Thyroid gland (tissue), 4 donors: ENCODE measurements at regions not wholly inside any gene's neighbourhood (a gene's known extent, or its start where the extent isn't known, plus 50 kb on each side); places are given as distances from the start of the nearest gene placed in this dataset.

ENCODE experiments used
- DNase-seq, 2 donors: peaks; one replicate each; pipeline ENCODE4 v3.0.0-alpha.2; 2019
- H3K27ac ChIP-seq, 3 donors: fragments of 200-600 bp; sonication (generic); 1 replicate in 2 of 3; 2 replicates in 1 of 3; pipeline ENCODE4 v1.5.1; 2016 to 2019; ENCODE audit warnings: mild to moderate bottlenecking in 1 of 3, moderate library complexity in 1 of 3
- H3K27me3 ChIP-seq: fragments of 200-600 bp; sonication (generic); one replicate; pipeline ENCODE4 v1.5.1; 2019
- H3K36me3 ChIP-seq, 2 donors: fragments of 200-600 bp; sonication (generic); one replicate each; pipeline ENCODE4 v1.5.1; 2016 to 2019
- H3K4me1 ChIP-seq, 2 donors: fragments of 200-600 bp; sonication (generic); one replicate each; pipeline ENCODE4 v1.5.1; 2017 to 2019
- H3K4me3 ChIP-seq, 3 donors: fragments of 200-600 bp; sonication (generic); replicated peaks in 1 of 3; 1 replicate in 2 of 3; 2 replicates in 1 of 3; pipeline ENCODE4 v1.5.1; 2016; ENCODE audit warnings: mild to moderate bottlenecking in 1 of 3
- H3K9me3 ChIP-seq: fragments of 200-600 bp; sonication (generic); one replicate; pipeline ENCODE4 v1.5.1; 2017
- CTCF ChIP-seq, 6 experiments: fragments of 200-600 bp in 3 of 6; fragments of 450-650 bp in 3 of 6; sonication (generic) in 3 of 6; IDR thresholded peaks; one replicate each; pipeline ENCODE4 v1.5.1; 2016 to 2019; ENCODE audit warnings: antibody characterized with exemption in 6 of 6, mild to moderate bottlenecking in 2 of 6, inconsistent platforms in 1 of 6, moderate library complexity in 1 of 6
- POLR2A ChIP-seq, 2 donors: fragments of 450-650 bp; IDR thresholded peaks; one replicate each; pipeline ENCODE4 v1.6.1; 2017; ENCODE audit warnings: antibody characterized with exemption in 2 of 2, mild to moderate bottlenecking in 2 of 2, moderate library complexity in 1 of 2
- WGBS, 2 donors: methylation state at CpG; one replicate each; pipeline ENCODE4 v1.1.5; 2017; 5-methylcytosine and 5-hydroxymethylcytosine counted together
- intact Hi-C: fragments of 100-400 bp; cut with DNase I; formaldehyde crosslinking; loops from one replicate; pipeline ENCODE4 v1.15.1; 2023

GRCh38 chr4:114401483-114401882, 197.1 kb upstream of the UGT8 start:
- Histone ChIP-seq H3K36me3 (no peaks in the 10 kb centered on the region), H3K27me3 (no peaks in the 10 kb centered on the region), H3K4me1 (no peaks in the 10 kb centered on the region), H3K4me3 (no peak overlapping the region), H3K27ac (no peak overlapping the region), H3K9me3 (no peaks in the 10 kb centered on the region)
- TF ChIP-seq CTCF (IDR thresholded peaks at IDR 0.05), result no peak
- TF ChIP-seq POLR2A (IDR thresholded peaks at IDR 0.05), result no peak
- intact Hi-C loops, result no loop called here
- DNase-seq, result no peak
- WGBS, 2 donors, result 80 to 82% methylated on average over 2 of the region's 2 CpGs

GRCh38 chr4:114417214-114417613, 181.4 kb upstream of the UGT8 start:
- Histone ChIP-seq H3K27ac (no peak overlapping the region), H3K4me3 (no peak overlapping the region), H3K36me3 (no peaks in the 10 kb centered on the region), H3K4me1 (no peaks in the 10 kb centered on the region), H3K9me3 (no peaks in the 10 kb centered on the region), H3K27me3 (no peaks in the 10 kb centered on the region)
- DNase-seq, result no peak
- WGBS, 2 donors, result 33 to 42% methylated on average over 1 of the region's 1 CpG
- intact Hi-C loops, result no loop called here
- TF ChIP-seq POLR2A (IDR thresholded peaks at IDR 0.05) (no peak), CTCF (IDR thresholded peaks at IDR 0.05) (no peak)

GRCh38 chr4:114420069-114420468, 178.5 kb upstream of the UGT8 start:
- no peaks in the 10 kb centered on the region for H3K9me3 ChIP-seq
- H3K27ac ChIP-seq, result no peak overlapping the region
- WGBS, 2 donors, result 87 to 98% methylated on average over 4 of the region's 4 CpGs
- intact Hi-C loops, result no loop called here
- no peak for TF ChIP-seq CTCF (IDR thresholded peaks at IDR 0.05)
- H3K36me3 ChIP-seq, result no peaks in the 10 kb centered on the region
- no peak for DNase-seq
- H3K4me1 ChIP-seq, result no peaks in the 10 kb centered on the region
- no peaks in the 10 kb centered on the region for H3K27me3 ChIP-seq
- H3K4me3 ChIP-seq, result no peak overlapping the region

GRCh38 chr4:114423582-114423981, 175.0 kb upstream of the UGT8 start:
- H3K36me3 ChIP-seq, result no peaks in the 10 kb centered on the region
- DNase-seq, result no peak
- 82 to 88% methylated on average over 3 of the region's 3 CpGs for WGBS, 2 donors

GRCh38 chr4:114435116-114435515, 163.5 kb upstream of the UGT8 start:
- DNase-seq, result no peak
- intact Hi-C loops, result no loop called here
- H3K27me3 ChIP-seq, result no peaks in the 10 kb centered on the region
- TF ChIP-seq POLR2A (IDR thresholded peaks at IDR 0.05), result no peak
- TF ChIP-seq CTCF (IDR thresholded peaks at IDR 0.05), result no peak
- H3K9me3 ChIP-seq, result no peaks in the 10 kb centered on the region
- whole genome bisulfite sequencing, 2 donors, result 22 to 75% methylated on average over 1 of the region's 1 CpG
- no peaks in the 10 kb centered on the region for H3K4me1 ChIP-seq
- H3K4me3 ChIP-seq, result no peak overlapping the region
- H3K27ac ChIP-seq, result no peak overlapping the region
- H3K36me3 ChIP-seq, result no peaks in the 10 kb centered on the region

More at GRCh38 chr4:114423582-114423981, 175.0 kb upstream of the UGT8 start:
- H3K9me3 ChIP-seq, result no peaks in the 10 kb centered on the region
- H3K4me3 ChIP-seq, result no peak overlapping the region
- no peak overlapping the region for H3K27ac ChIP-seq
- no peaks in the 10 kb centered on the region for H3K4me1 ChIP-seq
- H3K27me3 ChIP-seq, result no peaks in the 10 kb centered on the region
- TF ChIP-seq POLR2A (IDR thresholded peaks at IDR 0.05) (no peak), CTCF (IDR thresholded peaks at IDR 0.05) (no peak)
- intact Hi-C loops, result no loop called here
